IMR-90 (cell line): ENCODE measurements at regions not wholly inside any gene's neighbourhood (a gene's known extent, or its start where the extent isn't known, plus 50 kb on each side); places are given as distances from the start of the nearest gene placed in this dataset.

Source experiments
- ATAC-seq: fragments of 200-7000 bp; cut with Tn5 transposase; 2 replicates; pipeline ENCODE4 v1.9.1; 2020; ENCODE audit warnings: low read depth, mild to moderate bottlenecking, moderate library complexity
- BruUV-seq: library from RNA; stranded (reverse); fragments of 400-500 nt; replicated peaks from 2 replicates; lab custom pipeline; 2021; lab: Mats Ljungman, UMichigan
- CTCF ChIA-PET: fragments of 300-600 bp; formaldehyde crosslinking; extraction: SDS; loops from one replicate; lab custom pipeline; 2021; ENCODE audit warnings: antibody characterized with exemption; lab: Yijun Ruan, JAX
- POLR2A ChIA-PET: fragments of 300-600 bp; sonication (Branson Sonifier 250); formaldehyde crosslinking; loops from one replicate; lab custom pipeline; 2022; ENCODE audit warnings: antibody characterized with exemption; ENCODE audit not compliant: unreplicated experiment; lab: Charles Lee
- DNase-seq: peaks from one replicate; pipeline ENCODE4 v3.0.0; 2013
- H2AFZ ChIP-seq: replicated peaks from 2 replicates; pipeline ENCODE3; 2013; ENCODE audit warnings: low read length, mild to moderate bottlenecking; ENCODE audit not compliant: poor library complexity
- H2AK5ac ChIP-seq: 2 replicates; pipeline ENCODE4 v1.6.1; 2013; ENCODE audit warnings: low read depth, low read length, inconsistent platforms
- H2AK9ac ChIP-seq: replicated peaks from 2 replicates; pipeline ENCODE3; 2013; ENCODE audit warnings: mild to moderate bottlenecking, low read depth, low read length, moderate library complexity; ENCODE audit not compliant: poor library complexity
- H2BK120ac ChIP-seq: 2 replicates; pipeline ENCODE4 v1.6.1; 2013; ENCODE audit warnings: low read depth, low read length, inconsistent platforms
- H2BK15ac ChIP-seq: 3 replicates; pipeline ENCODE4 v1.6.1; 2013; ENCODE audit warnings: low read depth, low read length, inconsistent platforms
- H2BK20ac ChIP-seq: 2 replicates; pipeline ENCODE4 v1.6.1; 2013; ENCODE audit warnings: low read depth, mild to moderate bottlenecking, inconsistent platforms, low read length, moderate library complexity
- H2BK5ac ChIP-seq: 2 replicates; pipeline ENCODE4 v1.6.1; 2013; ENCODE audit warnings: mild to moderate bottlenecking, low read depth, low read length, inconsistent platforms; ENCODE audit not compliant: poor library complexity, severe bottlenecking
- H3K14ac ChIP-seq: replicated peaks from 2 replicates; pipeline ENCODE4 v1.6.1; 2013; ENCODE audit warnings: low read depth, low read length, inconsistent platforms
- H3K18ac ChIP-seq: 2 replicates; pipeline ENCODE4 v1.6.1; 2013; ENCODE audit warnings: low read depth, low read length, control low read depth
- H3K23ac ChIP-seq: 2 replicates; pipeline ENCODE4 v1.6.1; 2013; ENCODE audit warnings: low read depth, low read length, inconsistent platforms
- H3K27ac ChIP-seq: 2 replicates; pipeline ENCODE4 v1.5.1; 2013; ENCODE audit warnings: mild to moderate bottlenecking, control low read depth, low read length; ENCODE audit not compliant: insufficient read depth
- H3K27me3 ChIP-seq: 2 replicates; pipeline ENCODE4 v1.6.1; 2013; ENCODE audit warnings: low read length; ENCODE audit not compliant: control insufficient read depth, insufficient read depth
- H3K36me3 ChIP-seq: 2 replicates; pipeline ENCODE4 v1.6.1; 2013; ENCODE audit warnings: low read length, mixed read lengths; ENCODE audit not compliant: control insufficient read depth, insufficient read depth
- H3K4ac ChIP-seq: 2 replicates; pipeline ENCODE4 v1.6.1; 2013; ENCODE audit warnings: low read depth, low read length, inconsistent platforms
- H3K4me1 ChIP-seq: 2 replicates; pipeline ENCODE4 v1.6.1; 2013; ENCODE audit warnings: low read length, mixed read lengths; ENCODE audit not compliant: control insufficient read depth, insufficient read depth
- H3K4me2 ChIP-seq: 2 replicates; pipeline ENCODE4 v1.6.1; 2013; ENCODE audit warnings: low read depth, mild to moderate bottlenecking, control low read depth, low read length, moderate library complexity
- H3K4me3 ChIP-seq: 2 replicates; pipeline ENCODE4 v1.5.1; 2013; ENCODE audit warnings: low read depth, mild to moderate bottlenecking, control low read depth, low read length, moderate library complexity; ENCODE audit not compliant: insufficient read depth
- H3K56ac ChIP-seq: 2 replicates; pipeline ENCODE4 v1.6.1; 2013; ENCODE audit warnings: low read length, inconsistent platforms; ENCODE audit not compliant: insufficient read depth; ENCODE audit errors: extremely low read depth
- H3K79me1 ChIP-seq, 2 experiments: 2 replicates each; pipeline ENCODE4 v1.6.1; 2013; ENCODE audit warnings: low read length in 2 of 2, inconsistent platforms in 1 of 2, low read depth in 1 of 2
- H3K9ac ChIP-seq: 2 replicates; pipeline ENCODE4 v1.6.1; 2013; ENCODE audit warnings: low read depth, low read length, control low read depth
- H3K9me1 ChIP-seq: 2 replicates; pipeline ENCODE4 v1.6.1; 2013; ENCODE audit warnings: low read length, inconsistent platforms; ENCODE audit not compliant: insufficient read depth
- H3K9me3 ChIP-seq: 2 replicates; pipeline ENCODE4 v1.6.1; 2013; ENCODE audit warnings: low read length; ENCODE audit not compliant: control insufficient read depth, insufficient read depth
- H4K20me1 ChIP-seq: 2 replicates; pipeline ENCODE4 v1.6.1; 2013; ENCODE audit warnings: low read length, inconsistent platforms; ENCODE audit not compliant: insufficient read depth
- H4K5ac ChIP-seq: 2 replicates; pipeline ENCODE4 v1.6.1; 2013; ENCODE audit warnings: mild to moderate bottlenecking, low read depth, low read length, control low read depth
- H4K8ac ChIP-seq, 2 experiments: 2 replicates each; pipeline ENCODE4 v1.6.1; 2013; ENCODE audit warnings: low read depth in 2 of 2, low read length in 2 of 2, control low read depth in 1 of 2, inconsistent platforms in 1 of 2
- H4K91ac ChIP-seq: 2 replicates; pipeline ENCODE4 v1.6.1; 2013; ENCODE audit warnings: low read depth, low read length, inconsistent platforms; ENCODE audit not compliant: insufficient read depth
- CHD1 ChIP-seq: IDR thresholded peaks from 2 replicates; pipeline ENCODE4 v1.6.1; 2012; ENCODE audit warnings: low read depth, low read length, improper control_type of control experiment
- FOS ChIP-seq: fragments of 150-350 bp; IDR thresholded peaks from 2 replicates; pipeline ENCODE4 v1.6.1; 2016; ENCODE audit warnings: low read depth, low read length
- MAZ ChIP-seq: IDR thresholded peaks from 2 replicates; pipeline ENCODE4 v1.6.1; 2012; ENCODE audit warnings: low read depth, mild to moderate bottlenecking, low read length, improper control_type of control experiment, moderate library complexity, borderline replicate concordance
- RFX5 ChIP-seq: IDR thresholded peaks from 2 replicates; pipeline ENCODE4 v1.8.0; 2012; ENCODE audit warnings: low read depth, mild to moderate bottlenecking, low read length, moderate library complexity
- SMC3 ChIP-seq: fragments of 150-350 bp; IDR thresholded peaks from 2 replicates; pipeline ENCODE4 v1.6.1; 2016; ENCODE audit warnings: low read depth, mild to moderate bottlenecking, antibody characterized with exemption, low read length, moderate library complexity
- WGBS, 2 experiments: methylation state at CpG; one replicate each; pipeline versions ENCODE4 v1.1.5 to v1.1.7; 2013; ENCODE audit warnings: missing lambda C conversion rate in 2 of 2; ENCODE audit not compliant: insufficient read length in 1 of 2; ENCODE audit errors: extremely low coverage in 2 of 2; 5-methylcytosine and 5-hydroxymethylcytosine counted together
- dilution Hi-C: fragments of 300-500 bp; cut with HindIII; formaldehyde crosslinking; loops from one replicate; pipeline ENCODE4 v1.14.3; 2018; ENCODE audit warnings: low sequenced_read_pairs; ENCODE audit not compliant: unreplicated experiment
- in situ Hi-C: fragments of 300-500 bp; cut with MboI; formaldehyde crosslinking; loops from 3 replicates; pipeline ENCODE4 v1.14.3; 2019; ENCODE audit warnings: low sequenced_read_pairs, inconsistent platforms, mixed read lengths
- intact Hi-C: fragments of 100-400 bp; cut with micrococcal nuclease; formaldehyde crosslinking; loops from 2 replicates; pipeline ENCODE4 v1.10.0; 2022
- TF ChIP-seq, protein P1 (sequence below): fragments of 150-350 bp; IDR thresholded peaks from 2 replicates; pipeline ENCODE4 v1.6.1; 2016; ENCODE audit warnings: low read depth, mild to moderate bottlenecking, low read length, moderate library complexity, borderline replicate concordance
- TF ChIP-seq, protein P2 (sequence below): fragments of 150-350 bp; IDR thresholded peaks from 2 replicates; pipeline ENCODE4 v1.6.1; 2017; ENCODE audit warnings: mild to moderate bottlenecking, antibody characterized with exemption, low read length, low read depth
- TF ChIP-seq, protein P3 (sequence below): conservative IDR thresholded peaks from 2 replicates; pipeline ENCODE4 v1.5.1; 2012; ENCODE audit warnings: mild to moderate bottlenecking, low read depth, low read length, improper control_type of control experiment

DNA sequence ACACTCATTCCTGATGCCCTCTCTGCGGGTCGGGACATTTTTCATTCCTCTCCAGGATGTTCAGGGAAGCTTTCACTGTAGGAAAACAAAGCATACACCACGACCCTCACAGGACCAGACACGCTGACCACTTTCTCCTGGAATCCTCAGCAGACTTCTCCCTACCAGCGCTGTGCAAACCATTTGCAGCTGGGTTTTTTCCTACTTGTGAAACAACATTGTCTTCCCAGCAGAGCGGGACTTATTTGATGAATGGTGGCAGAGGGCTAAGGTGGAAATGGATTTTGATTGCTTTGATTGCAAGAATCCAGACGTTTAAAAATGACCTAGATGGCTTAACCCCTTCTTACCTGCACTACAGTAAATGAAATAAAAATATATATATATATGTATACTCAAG lies 265.9 kb downstream of the TBC1D4 start (continued):
- TF ChIP-seq, protein P1, sequence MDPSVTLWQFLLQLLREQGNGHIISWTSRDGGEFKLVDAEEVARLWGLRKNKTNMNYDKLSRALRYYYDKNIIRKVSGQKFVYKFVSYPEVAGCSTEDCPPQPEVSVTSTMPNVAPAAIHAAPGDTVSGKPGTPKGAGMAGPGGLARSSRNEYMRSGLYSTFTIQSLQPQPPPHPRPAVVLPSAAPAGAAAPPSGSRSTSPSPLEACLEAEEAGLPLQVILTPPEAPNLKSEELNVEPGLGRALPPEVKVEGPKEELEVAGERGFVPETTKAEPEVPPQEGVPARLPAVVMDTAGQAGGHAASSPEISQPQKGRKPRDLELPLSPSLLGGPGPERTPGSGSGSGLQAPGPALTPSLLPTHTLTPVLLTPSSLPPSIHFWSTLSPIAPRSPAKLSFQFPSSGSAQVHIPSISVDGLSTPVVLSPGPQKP = no peak

DNA sequence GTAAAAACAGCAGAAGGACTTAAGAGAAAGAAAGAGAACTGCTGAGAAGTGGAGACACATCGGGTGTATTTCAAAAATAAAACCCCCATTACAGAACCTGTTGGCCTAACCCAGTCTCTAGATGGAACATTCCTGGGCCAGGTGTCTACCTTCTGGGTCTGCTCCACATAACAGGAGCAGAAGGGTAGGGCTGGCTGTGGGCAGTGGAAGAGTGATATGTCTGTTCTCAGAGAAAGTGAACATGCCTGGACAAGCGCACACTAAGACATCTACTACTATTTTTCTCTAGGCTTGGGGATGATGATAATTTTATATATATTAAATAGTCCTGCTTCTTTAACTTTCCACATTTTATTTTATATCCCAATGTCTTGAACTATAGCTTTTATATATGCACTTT lies 267.1 kb downstream of the TBC1D4 start:
- H4K20me1 ChIP-seq = no peaks in the 10 kb centered on the region
- dilution Hi-C loops = no loop called here
- no peak overlapping the region for H2AFZ ChIP-seq
- no peak overlapping the region for H3K18ac ChIP-seq
- no peak overlapping the region for H2BK120ac ChIP-seq
- H3K27ac ChIP-seq = no peak overlapping the region
- TF ChIP-seq CHD1 = no peak
- no peak for TF ChIP-seq RFX5
- TF ChIP-seq MAZ = no peak
- TF ChIP-seq, protein P1 = no peak
- no peak for TF ChIP-seq SMC3
- TF ChIP-seq, protein P2, sequence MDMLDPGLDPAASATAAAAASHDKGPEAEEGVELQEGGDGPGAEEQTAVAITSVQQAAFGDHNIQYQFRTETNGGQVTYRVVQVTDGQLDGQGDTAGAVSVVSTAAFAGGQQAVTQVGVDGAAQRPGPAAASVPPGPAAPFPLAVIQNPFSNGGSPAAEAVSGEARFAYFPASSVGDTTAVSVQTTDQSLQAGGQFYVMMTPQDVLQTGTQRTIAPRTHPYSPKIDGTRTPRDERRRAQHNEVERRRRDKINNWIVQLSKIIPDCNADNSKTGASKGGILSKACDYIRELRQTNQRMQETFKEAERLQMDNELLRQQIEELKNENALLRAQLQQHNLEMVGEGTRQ = no peak
- TF ChIP-seq, protein P3, sequence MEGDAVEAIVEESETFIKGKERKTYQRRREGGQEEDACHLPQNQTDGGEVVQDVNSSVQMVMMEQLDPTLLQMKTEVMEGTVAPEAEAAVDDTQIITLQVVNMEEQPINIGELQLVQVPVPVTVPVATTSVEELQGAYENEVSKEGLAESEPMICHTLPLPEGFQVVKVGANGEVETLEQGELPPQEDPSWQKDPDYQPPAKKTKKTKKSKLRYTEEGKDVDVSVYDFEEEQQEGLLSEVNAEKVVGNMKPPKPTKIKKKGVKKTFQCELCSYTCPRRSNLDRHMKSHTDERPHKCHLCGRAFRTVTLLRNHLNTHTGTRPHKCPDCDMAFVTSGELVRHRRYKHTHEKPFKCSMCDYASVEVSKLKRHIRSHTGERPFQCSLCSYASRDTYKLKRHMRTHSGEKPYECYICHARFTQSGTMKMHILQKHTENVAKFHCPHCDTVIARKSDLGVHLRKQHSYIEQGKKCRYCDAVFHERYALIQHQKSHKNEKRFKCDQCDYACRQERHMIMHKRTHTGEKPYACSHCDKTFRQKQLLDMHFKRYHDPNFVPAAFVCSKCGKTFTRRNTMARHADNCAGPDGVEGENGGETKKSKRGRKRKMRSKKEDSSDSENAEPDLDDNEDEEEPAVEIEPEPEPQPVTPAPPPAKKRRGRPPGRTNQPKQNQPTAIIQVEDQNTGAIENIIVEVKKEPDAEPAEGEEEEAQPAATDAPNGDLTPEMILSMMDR = no peak
- no peak for TF ChIP-seq FOS
- no peak overlapping the region for H4K5ac ChIP-seq
- H3K79me1 ChIP-seq = no peaks in the 10 kb centered on the region
- intact Hi-C loops = loop anchor here (5.0 to 10.0 kb wide), 4 partner anchors 310 to 1460 kb away; no protein-coding TSS in a partner anchor
- no peak overlapping the region for H2AK9ac ChIP-seq
- H2BK15ac ChIP-seq = no peak overlapping the region
- DNase-seq (no peak), ATAC-seq (no peak)
- no TSS peak for BruUV-seq
- no peaks in the 10 kb centered on the region for H3K9me3 ChIP-seq
- no peak overlapping the region for H3K23ac ChIP-seq
- H2BK20ac ChIP-seq = no peak overlapping the region
- H3K56ac ChIP-seq = no peak overlapping the region
- no CpG with 5 or more reads among the region's 2 CpGs for WGBS, 2 experiments
- H2AK5ac ChIP-seq = no peak overlapping the region
- no peaks in the 10 kb centered on the region for H3K36me3 ChIP-seq
- no peaks in the 10 kb centered on the region for H3K9me1 ChIP-seq
- CTCF ChIA-PET = no interaction called here
- H4K91ac ChIP-seq = no peak overlapping the region
- no peak overlapping the region for H3K4me2 ChIP-seq
- no peaks in the 10 kb centered on the region for H3K4me1 ChIP-seq
- H3K14ac ChIP-seq = no peak overlapping the region
- POLR2A ChIA-PET = no interaction called here
- H4K8ac ChIP-seq = no peak overlapping the region
- no peak overlapping the region for H3K4ac ChIP-seq
- H3K9ac ChIP-seq = no peak overlapping the region
- no peak overlapping the region for H2BK5ac ChIP-seq
- in situ Hi-C loops = loop anchor here (25.0 kb wide), 2 partner anchors 1078 to 1453 kb away; partner anchors contain the start of gene KLF12
- H3K27me3 ChIP-seq = peaks cover 22% of the 10 kb centered on the region
- no peak overlapping the region for H3K4me3 ChIP-seq
